H9 (cell line): ENCODE measurements at regions not wholly inside any gene's neighbourhood (a gene's known extent, or its start where the extent isn't known, plus 50 kb on each side); places are given as distances from the start of the nearest gene placed in this dataset.

ENCODE experiments used
- DNase-seq: peaks from one replicate; pipeline ENCODE4 v3.0.0-alpha.2; 2017
- H2AFZ ChIP-seq: one replicate; pipeline ENCODE4 v1.6.1; 2013; ENCODE audit warnings: mild to moderate bottlenecking, low read length, control low read depth, moderate library complexity
- H2AK5ac ChIP-seq: 2 replicates; pipeline ENCODE4 v1.6.1; 2013; ENCODE audit warnings: low read length, control low read depth, mixed read lengths; ENCODE audit not compliant: insufficient read length
- H2BK120ac ChIP-seq: one replicate; pipeline ENCODE4 v1.6.1; 2013; ENCODE audit warnings: low read depth, mild to moderate bottlenecking, low read length, control low read depth, inconsistent platforms; ENCODE audit not compliant: poor library complexity, severe bottlenecking
- H2BK12ac ChIP-seq: 2 replicates; pipeline ENCODE4 v1.6.1; 2013; ENCODE audit warnings: low read length, control low read depth, mixed read lengths, low read depth; ENCODE audit not compliant: insufficient read length
- H2BK15ac ChIP-seq: 2 replicates; pipeline ENCODE4 v1.6.1; 2013; ENCODE audit warnings: low read depth, low read length, control low read depth
- H2BK20ac ChIP-seq: one replicate; pipeline ENCODE4 v1.6.1; 2013; ENCODE audit warnings: low read depth, mild to moderate bottlenecking, low read length, control low read depth, inconsistent platforms; ENCODE audit not compliant: poor library complexity, severe bottlenecking
- H2BK5ac ChIP-seq: 2 replicates; pipeline ENCODE4 v1.6.1; 2013; ENCODE audit warnings: low read length, control low read depth, mixed read lengths; ENCODE audit not compliant: insufficient read length
- H3K14ac ChIP-seq: 2 replicates; pipeline ENCODE4 v1.6.1; 2013; ENCODE audit warnings: low read length, control low read depth; ENCODE audit not compliant: insufficient read depth
- H3K18ac ChIP-seq: 2 replicates; pipeline ENCODE4 v1.6.1; 2013; ENCODE audit warnings: low read depth, mild to moderate bottlenecking, mixed read lengths, low read length, control low read depth; ENCODE audit not compliant: insufficient read length
- H3K23ac ChIP-seq: 2 replicates; pipeline ENCODE4 v1.6.1; 2013; ENCODE audit warnings: low read length, control low read depth, mixed read lengths, low read depth; ENCODE audit not compliant: insufficient read length
- H3K23me2 ChIP-seq: 2 replicates; pipeline ENCODE4 v1.6.1; 2013; ENCODE audit warnings: low read depth, mild to moderate bottlenecking, mixed read lengths, low read length, control low read depth; ENCODE audit not compliant: insufficient read length, poor library complexity, severe bottlenecking
- H3K27ac ChIP-seq: 2 replicates; pipeline ENCODE4 v1.5.1; 2013; ENCODE audit warnings: low read length, control low read depth, mixed read lengths, low read depth; ENCODE audit not compliant: insufficient read length
- H3K27me3 ChIP-seq: 2 replicates; pipeline ENCODE4 v1.6.1; 2013; ENCODE audit warnings: low read length, control low read depth, inconsistent platforms; ENCODE audit not compliant: insufficient read depth
- H3K4ac ChIP-seq: 2 replicates; pipeline ENCODE4 v1.6.1; 2013; ENCODE audit warnings: low read depth, mild to moderate bottlenecking, control low read depth, inconsistent platforms, low read length, moderate library complexity
- H3K4me1 ChIP-seq: 2 replicates; pipeline ENCODE4 v1.6.1; 2013; ENCODE audit warnings: low read length, control low read depth, inconsistent platforms; ENCODE audit not compliant: insufficient read depth
- H3K4me2 ChIP-seq: 2 replicates; pipeline ENCODE4 v1.6.1; 2013; ENCODE audit warnings: low read length, control low read depth, mixed read lengths; ENCODE audit not compliant: insufficient read length, insufficient read depth
- H3K56ac ChIP-seq: 2 replicates; pipeline ENCODE4 v1.6.1; 2013; ENCODE audit warnings: low read depth, mild to moderate bottlenecking, mixed read lengths, low read length, control low read depth; ENCODE audit not compliant: insufficient read length
- H3K79me1 ChIP-seq: 2 replicates; pipeline ENCODE4 v1.6.1; 2013; ENCODE audit warnings: low read depth, mild to moderate bottlenecking, moderate library complexity, low read length, control low read depth, inconsistent platforms; ENCODE audit not compliant: insufficient read depth, poor library complexity, severe bottlenecking
- H3K79me2 ChIP-seq: 2 replicates; pipeline ENCODE4 v1.6.1; 2013; ENCODE audit warnings: low read length, control low read depth, inconsistent platforms; ENCODE audit not compliant: insufficient read depth
- H3K9ac ChIP-seq: 2 replicates; pipeline ENCODE4 v1.6.1; 2013; ENCODE audit warnings: low read length, control low read depth, mixed read lengths; ENCODE audit not compliant: insufficient read length; ENCODE audit errors: extremely low read depth
- H3K9me3 ChIP-seq: one replicate; pipeline ENCODE4 v1.6.1; 2013; ENCODE audit warnings: low read depth, low read length, inconsistent platforms; ENCODE audit not compliant: control insufficient read depth
- H3T11ph ChIP-seq: one replicate; pipeline ENCODE4 v1.6.1; 2013; ENCODE audit warnings: mild to moderate bottlenecking, low read length, control low read depth, inconsistent platforms
- H4K20me1 ChIP-seq: one replicate; pipeline ENCODE4 v1.6.1; 2013; ENCODE audit not compliant: control insufficient read depth, insufficient read length, insufficient read depth
- H4K5ac ChIP-seq: 2 replicates; pipeline ENCODE4 v1.6.1; 2013; ENCODE audit warnings: low read depth, mild to moderate bottlenecking, mixed read lengths, low read length, control low read depth; ENCODE audit not compliant: insufficient read length
- H4K8ac ChIP-seq: replicated peaks from 2 replicates; pipeline ENCODE4 v1.6.1; 2013; ENCODE audit warnings: low read length, control low read depth, mixed read lengths, low read depth; ENCODE audit not compliant: insufficient read length
- H4K91ac ChIP-seq: 2 replicates; pipeline ENCODE4 v1.6.1; 2013; ENCODE audit warnings: low read depth, mild to moderate bottlenecking, moderate library complexity, mixed read lengths, low read length, control low read depth; ENCODE audit not compliant: insufficient read length
- H3K27ac Mint-ChIP-seq, 3 experiments: 2 replicates in 2 of 3; 3 replicates in 1 of 3; pipeline ENCODE4 v1.8.0; 2020 to 2021; ENCODE audit warnings: mixed read lengths in 3 of 3, mild to moderate bottlenecking in 1 of 3, moderate library complexity in 1 of 3
- H3K27me3 Mint-ChIP-seq: 2 replicates; pipeline ENCODE4 v1.8.0; 2021; ENCODE audit warnings: low read depth, mild to moderate bottlenecking, moderate library complexity, mixed read lengths
- H3K36me3 Mint-ChIP-seq, 3 experiments: 2 replicates in 2 of 3; 3 replicates in 1 of 3; pipeline ENCODE4 v1.8.0; 2020 to 2021; ENCODE audit warnings: low read depth in 3 of 3, mixed read lengths in 3 of 3; ENCODE audit not compliant: insufficient read depth in 1 of 3
- H3K4me1 Mint-ChIP-seq, 2 experiments: 2 replicates each; pipeline ENCODE4 v1.8.0; 2020; ENCODE audit warnings: mixed read lengths in 2 of 2
- H3K4me3 Mint-ChIP-seq, 2 experiments: 2 replicates in 1 of 2; 3 replicates in 1 of 2; pipeline ENCODE4 v1.8.0; 2020 to 2021; ENCODE audit warnings: mild to moderate bottlenecking in 2 of 2, mixed read lengths in 2 of 2, moderate library complexity in 1 of 2
- H3K9me3 Mint-ChIP-seq, 2 experiments: 2 replicates in 1 of 2; 3 replicates in 1 of 2; pipeline ENCODE4 v1.8.0; 2020; ENCODE audit warnings: mild to moderate bottlenecking in 2 of 2, mixed read lengths in 2 of 2, moderate library complexity in 1 of 2
- WGBS: extraction: QIAGEN DNeasy Blood & Tissue Kit; methylation state at CpG from one replicate; pipeline ENCODE4 v1.1.7; 2013; ENCODE audit warnings: missing lambda C conversion rate, low lambda C conversion rate, mixed read lengths; ENCODE audit not compliant: insufficient read length; ENCODE audit errors: extremely low coverage; 5-methylcytosine and 5-hydroxymethylcytosine counted together
- TF ChIP-seq, protein P1 (sequence below): fragments of 200-600 bp; sonication (generic); conservative IDR thresholded peaks from 3 replicates; pipeline ENCODE4 v1.8.0; 2021; ENCODE audit warnings: antibody characterized with exemption, mild to moderate bottlenecking

DNA sequence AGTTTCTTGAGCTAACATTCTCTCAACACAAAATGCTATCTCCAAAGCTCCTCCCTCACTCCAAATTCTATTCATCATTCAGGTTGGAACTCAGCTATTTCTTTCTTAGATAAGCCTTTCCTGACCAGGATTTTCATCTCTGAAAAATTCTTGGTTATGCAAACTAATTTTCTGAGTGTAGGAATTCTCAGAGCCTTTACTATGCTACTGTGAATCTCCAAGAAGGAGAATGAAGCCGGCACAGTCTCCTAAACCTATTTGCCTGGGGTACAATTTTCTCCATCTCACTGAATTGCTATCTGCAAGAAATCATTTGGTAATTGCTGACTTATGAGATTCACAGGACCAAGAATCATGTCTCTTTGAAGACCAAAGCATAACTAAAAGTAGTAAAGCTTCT lies 325.9 kb upstream of the ESRRG start:
- no peaks in the 10 kb centered on the region for H3K79me1 ChIP-seq
- Mint-ChIP-seq H3K4me1 (no peaks in the 10 kb centered on the region), H3K4me3 (no peak overlapping the region), H3K9me3 (no peaks in the 10 kb centered on the region), H3K27me3 (no peaks in the 10 kb centered on the region; the same call in 1 of the 2 replicates), H3K36me3 (no peaks in the 10 kb centered on the region), H3K27ac (no peak overlapping the region)
- H2AFZ ChIP-seq, result no peak overlapping the region
- H2BK15ac ChIP-seq, result no peak overlapping the region
- no peak overlapping the region for H2BK120ac ChIP-seq
- no CpG with 5 or more reads among the region's 1 CpG for WGBS
- H3K27ac ChIP-seq, result no peak overlapping the region
- no peak overlapping the region for H3K4me2 ChIP-seq
- TF ChIP-seq, protein P1, sequence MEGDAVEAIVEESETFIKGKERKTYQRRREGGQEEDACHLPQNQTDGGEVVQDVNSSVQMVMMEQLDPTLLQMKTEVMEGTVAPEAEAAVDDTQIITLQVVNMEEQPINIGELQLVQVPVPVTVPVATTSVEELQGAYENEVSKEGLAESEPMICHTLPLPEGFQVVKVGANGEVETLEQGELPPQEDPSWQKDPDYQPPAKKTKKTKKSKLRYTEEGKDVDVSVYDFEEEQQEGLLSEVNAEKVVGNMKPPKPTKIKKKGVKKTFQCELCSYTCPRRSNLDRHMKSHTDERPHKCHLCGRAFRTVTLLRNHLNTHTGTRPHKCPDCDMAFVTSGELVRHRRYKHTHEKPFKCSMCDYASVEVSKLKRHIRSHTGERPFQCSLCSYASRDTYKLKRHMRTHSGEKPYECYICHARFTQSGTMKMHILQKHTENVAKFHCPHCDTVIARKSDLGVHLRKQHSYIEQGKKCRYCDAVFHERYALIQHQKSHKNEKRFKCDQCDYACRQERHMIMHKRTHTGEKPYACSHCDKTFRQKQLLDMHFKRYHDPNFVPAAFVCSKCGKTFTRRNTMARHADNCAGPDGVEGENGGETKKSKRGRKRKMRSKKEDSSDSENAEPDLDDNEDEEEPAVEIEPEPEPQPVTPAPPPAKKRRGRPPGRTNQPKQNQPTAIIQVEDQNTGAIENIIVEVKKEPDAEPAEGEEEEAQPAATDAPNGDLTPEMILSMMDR, result no peak
- no peak overlapping the region for H4K5ac ChIP-seq
- DNase-seq, result no peak
- no peaks in the 10 kb centered on the region for H4K20me1 ChIP-seq
- H2AK5ac ChIP-seq, result no peak overlapping the region
- H3K14ac ChIP-seq, result no peak overlapping the region
- H2BK5ac ChIP-seq, result no peak overlapping the region
- no peak overlapping the region for H4K8ac ChIP-seq
- H3K18ac ChIP-seq, result no peak overlapping the region
- H3K4ac ChIP-seq, result no peak overlapping the region
- no peak overlapping the region for H3T11ph ChIP-seq
- no peaks in the 10 kb centered on the region for H3K23me2 ChIP-seq
- no peaks in the 10 kb centered on the region for H3K27me3 ChIP-seq
- no peaks in the 10 kb centered on the region for H3K4me1 ChIP-seq
- H3K79me2 ChIP-seq, result no peaks in the 10 kb centered on the region
- no peak overlapping the region for H3K23ac ChIP-seq
- H3K56ac ChIP-seq, result no peak overlapping the region
- no peak overlapping the region for H2BK12ac ChIP-seq
- H3K9me3 ChIP-seq, result no peaks in the 10 kb centered on the region
- no peak overlapping the region for H2BK20ac ChIP-seq
- H4K91ac ChIP-seq, result no peak overlapping the region
- no peak overlapping the region for H3K9ac ChIP-seq
